ENCODE measurements at regions not wholly inside any gene's neighbourhood (a gene's known extent, or its start where the extent isn't known, plus 50 kb on each side); places are given as distances from the start of the nearest gene placed in this dataset.

DNA sequence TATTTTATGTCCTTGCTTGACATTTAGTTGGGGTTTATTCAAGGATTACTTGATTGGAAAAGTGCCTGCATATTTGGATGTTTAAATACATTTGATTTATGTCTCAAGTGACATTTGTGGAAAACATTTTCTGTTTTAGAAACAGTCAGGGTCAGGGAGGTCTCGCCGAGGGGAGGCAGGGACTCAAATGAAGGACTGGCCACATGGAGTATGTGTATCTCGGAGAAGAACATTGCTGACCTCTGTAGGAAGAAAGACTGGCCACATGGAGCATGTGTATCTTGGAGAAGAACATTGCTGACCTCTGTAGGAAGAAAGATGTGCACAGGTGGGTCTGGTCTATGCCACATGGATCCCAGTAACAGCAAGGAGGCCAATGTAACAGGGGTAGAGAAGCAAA is 233.6 kb downstream of the TRIML1 start:
- TF ChIP-seq, protein P1, sequence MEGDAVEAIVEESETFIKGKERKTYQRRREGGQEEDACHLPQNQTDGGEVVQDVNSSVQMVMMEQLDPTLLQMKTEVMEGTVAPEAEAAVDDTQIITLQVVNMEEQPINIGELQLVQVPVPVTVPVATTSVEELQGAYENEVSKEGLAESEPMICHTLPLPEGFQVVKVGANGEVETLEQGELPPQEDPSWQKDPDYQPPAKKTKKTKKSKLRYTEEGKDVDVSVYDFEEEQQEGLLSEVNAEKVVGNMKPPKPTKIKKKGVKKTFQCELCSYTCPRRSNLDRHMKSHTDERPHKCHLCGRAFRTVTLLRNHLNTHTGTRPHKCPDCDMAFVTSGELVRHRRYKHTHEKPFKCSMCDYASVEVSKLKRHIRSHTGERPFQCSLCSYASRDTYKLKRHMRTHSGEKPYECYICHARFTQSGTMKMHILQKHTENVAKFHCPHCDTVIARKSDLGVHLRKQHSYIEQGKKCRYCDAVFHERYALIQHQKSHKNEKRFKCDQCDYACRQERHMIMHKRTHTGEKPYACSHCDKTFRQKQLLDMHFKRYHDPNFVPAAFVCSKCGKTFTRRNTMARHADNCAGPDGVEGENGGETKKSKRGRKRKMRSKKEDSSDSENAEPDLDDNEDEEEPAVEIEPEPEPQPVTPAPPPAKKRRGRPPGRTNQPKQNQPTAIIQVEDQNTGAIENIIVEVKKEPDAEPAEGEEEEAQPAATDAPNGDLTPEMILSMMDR (IDR thresholded peaks at IDR 0.05): no peak
- TF ChIP-seq POLR2A (IDR thresholded peaks at IDR 0.05) (no peak), EP300 (IDR thresholded peaks at IDR 0.05) (no peak), POLR2AphosphoS5 (IDR thresholded peaks at IDR 0.05) (no peak)

Measured in gastroesophageal sphincter (tissue), 3 donors.